OCI-LY7 (cell line): ENCODE measurements at regions not wholly inside any gene's neighbourhood (a gene's known extent, or its start where the extent isn't known, plus 50 kb on each side); places are given as distances from the start of the nearest gene placed in this dataset.

ENCODE experiments used
- EZH2phosphoT487 ChIP-seq: fragments of 200-600 bp; sonication (generic); IDR thresholded peaks from 2 replicates; pipeline ENCODE4 v1.6.1; 2018; ENCODE audit warnings: low read depth, borderline replicate concordance, mild to moderate bottlenecking, mixed run types, antibody characterized with exemption, low read length, moderate library complexity, mixed read lengths
- TF ChIP-seq, protein P1 (sequence below): fragments of 200-600 bp; sonication (generic); conservative IDR thresholded peaks from 2 replicates; pipeline ENCODE4 v1.5.1; 2014; ENCODE audit warnings: mild to moderate bottlenecking, antibody characterized with exemption, low read length, moderate library complexity, mixed read lengths

- TF ChIP-seq, protein P1, sequence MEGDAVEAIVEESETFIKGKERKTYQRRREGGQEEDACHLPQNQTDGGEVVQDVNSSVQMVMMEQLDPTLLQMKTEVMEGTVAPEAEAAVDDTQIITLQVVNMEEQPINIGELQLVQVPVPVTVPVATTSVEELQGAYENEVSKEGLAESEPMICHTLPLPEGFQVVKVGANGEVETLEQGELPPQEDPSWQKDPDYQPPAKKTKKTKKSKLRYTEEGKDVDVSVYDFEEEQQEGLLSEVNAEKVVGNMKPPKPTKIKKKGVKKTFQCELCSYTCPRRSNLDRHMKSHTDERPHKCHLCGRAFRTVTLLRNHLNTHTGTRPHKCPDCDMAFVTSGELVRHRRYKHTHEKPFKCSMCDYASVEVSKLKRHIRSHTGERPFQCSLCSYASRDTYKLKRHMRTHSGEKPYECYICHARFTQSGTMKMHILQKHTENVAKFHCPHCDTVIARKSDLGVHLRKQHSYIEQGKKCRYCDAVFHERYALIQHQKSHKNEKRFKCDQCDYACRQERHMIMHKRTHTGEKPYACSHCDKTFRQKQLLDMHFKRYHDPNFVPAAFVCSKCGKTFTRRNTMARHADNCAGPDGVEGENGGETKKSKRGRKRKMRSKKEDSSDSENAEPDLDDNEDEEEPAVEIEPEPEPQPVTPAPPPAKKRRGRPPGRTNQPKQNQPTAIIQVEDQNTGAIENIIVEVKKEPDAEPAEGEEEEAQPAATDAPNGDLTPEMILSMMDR, result no peak
- no peak for TF ChIP-seq EZH2phosphoT487
Observed at GRCh38 chr1:199580300-199580699, 447.2 kb upstream of the NR5A2 start.
